Pancreas (tissue), 10 donors: ENCODE measurements at regions not wholly inside any gene's neighbourhood (a gene's known extent, or its start where the extent isn't known, plus 50 kb on each side); places are given as distances from the start of the nearest gene placed in this dataset.

Experiments
- ATAC-seq, 4 donors: fragments of 200-7000 bp; cut with Tn5 transposase; one replicate each; pipeline versions ENCODE4 v1.8.0 to v1.9.1; 2020; ENCODE audit warnings: mild to moderate bottlenecking in 4 of 4, moderate library complexity in 4 of 4
- DNase-seq, 6 donors: peaks; one replicate each; pipeline ENCODE4 v3.0.0-alpha.2; 2020
- FAIRE-seq: peaks from 2 replicates; lab custom pipeline; 2012; peaks lifted over from hg19 to GRCh38; lab: Jason Lieb, UNC
- H3K27ac ChIP-seq, 4 donors: fragments of 200-600 bp; sonication (generic); 1 replicate in 3 of 4; 2 replicates in 1 of 4; pipeline versions ENCODE4 v1.5.0 to v1.8.0; 2020
- H3K27me3 ChIP-seq, 4 donors: fragments of 200-600 bp; one replicate each; pipeline ENCODE4 v1.8.0; 2021
- H3K36me3 ChIP-seq, 3 donors: fragments of 200-600 bp; sonication (generic) in 1 of 3; one replicate each; pipeline versions ENCODE4 v1.5.0 to v1.8.0; 2020 to 2021
- H3K4me1 ChIP-seq, 3 donors: fragments of 200-600 bp; one replicate each; pipeline ENCODE4 v1.8.0; 2021
- H3K4me3 ChIP-seq, 4 donors: fragments of 200-600 bp; sonication (generic) in 2 of 4; one replicate each; pipeline versions ENCODE4 v1.5.0 to v1.8.0; 2020 to 2021
- H3K9me3 ChIP-seq, 4 donors: fragments of 200-600 bp; one replicate each; pipeline ENCODE4 v1.8.0; 2021
- WGBS, 2 donors: extraction: QIAGEN DNeasy Blood & Tissue Kit; methylation state at CpG; one replicate each; pipeline ENCODE4 v1.1.7; 2013; 5-methylcytosine and 5-hydroxymethylcytosine counted together
- intact Hi-C, 3 donors: fragments of 100-400 bp; cut with DNase I; formaldehyde crosslinking; loops; one replicate each; pipeline versions ENCODE4 v1.11.1 to v1.14.2; 2022
- TF ChIP-seq, protein P1 (sequence below), 4 donors: fragments of 200-600 bp; sonication (generic) in 3 of 4; IDR thresholded peaks; one replicate each; pipeline versions ENCODE4 v1.5.0 to v1.8.0; 2021; ENCODE audit warnings: antibody characterized with exemption in 4 of 4
- donor health status: healthy with polysubstance abuse.
- donor health status: DM: no; HTN: no; CAD: no; lungs with moderate emphysema.
- donor health status: DM: no; HTN: no; CAD: no.
- donor health status: control.
- donor health status: control.
- donor health status: Bipolar disorder and iron deficiency.
- donor health status: DM: yes; HTN: yes; CAD: no.
- donor health status: DM: no; HTN: no; CAD: no.
- donor health status: DM: no; HTN: no; CAD: no.
- donor health status: DM: yes; HTN: yes; CAD: no.

DNA sequence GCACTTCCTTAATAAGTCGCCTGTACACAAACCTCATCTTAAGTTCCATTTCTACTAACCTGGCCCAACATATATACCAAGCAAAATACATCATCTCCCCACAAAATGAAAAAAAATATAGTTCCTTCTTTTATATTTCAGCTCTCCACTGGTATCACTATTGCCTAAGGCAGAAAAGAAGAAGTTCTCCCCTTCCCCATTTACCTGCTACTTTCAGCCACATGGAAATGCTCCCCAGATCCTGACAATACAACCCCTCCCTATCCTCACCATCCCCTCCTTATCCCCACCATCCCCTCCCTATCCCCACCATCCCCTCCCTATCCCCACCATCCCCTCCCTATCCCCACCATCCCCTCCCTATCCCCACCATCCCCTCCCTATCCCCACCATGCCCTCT, 175.7 kb downstream of the LINC00237 start:
- Histone ChIP-seq H3K36me3 (no peaks in the 10 kb centered on the region), H3K9me3 (no peaks in the 10 kb centered on the region), H3K4me3 (no peak overlapping the region), H3K4me1 (no peaks in the 10 kb centered on the region), H3K27ac (no peak overlapping the region), H3K27me3 (no peaks in the 10 kb centered on the region)
- TF ChIP-seq, protein P1, sequence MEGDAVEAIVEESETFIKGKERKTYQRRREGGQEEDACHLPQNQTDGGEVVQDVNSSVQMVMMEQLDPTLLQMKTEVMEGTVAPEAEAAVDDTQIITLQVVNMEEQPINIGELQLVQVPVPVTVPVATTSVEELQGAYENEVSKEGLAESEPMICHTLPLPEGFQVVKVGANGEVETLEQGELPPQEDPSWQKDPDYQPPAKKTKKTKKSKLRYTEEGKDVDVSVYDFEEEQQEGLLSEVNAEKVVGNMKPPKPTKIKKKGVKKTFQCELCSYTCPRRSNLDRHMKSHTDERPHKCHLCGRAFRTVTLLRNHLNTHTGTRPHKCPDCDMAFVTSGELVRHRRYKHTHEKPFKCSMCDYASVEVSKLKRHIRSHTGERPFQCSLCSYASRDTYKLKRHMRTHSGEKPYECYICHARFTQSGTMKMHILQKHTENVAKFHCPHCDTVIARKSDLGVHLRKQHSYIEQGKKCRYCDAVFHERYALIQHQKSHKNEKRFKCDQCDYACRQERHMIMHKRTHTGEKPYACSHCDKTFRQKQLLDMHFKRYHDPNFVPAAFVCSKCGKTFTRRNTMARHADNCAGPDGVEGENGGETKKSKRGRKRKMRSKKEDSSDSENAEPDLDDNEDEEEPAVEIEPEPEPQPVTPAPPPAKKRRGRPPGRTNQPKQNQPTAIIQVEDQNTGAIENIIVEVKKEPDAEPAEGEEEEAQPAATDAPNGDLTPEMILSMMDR (IDR thresholded peaks at IDR 0.05), result no peak
- WGBS, 2 donors, result 71 to 90% methylated on average over 1 of the region's 1 CpG
- FAIRE-seq, result no peak
- no peak for DNase-seq
- no peak for ATAC-seq
- intact Hi-C loops, result no loop called here

DNA sequence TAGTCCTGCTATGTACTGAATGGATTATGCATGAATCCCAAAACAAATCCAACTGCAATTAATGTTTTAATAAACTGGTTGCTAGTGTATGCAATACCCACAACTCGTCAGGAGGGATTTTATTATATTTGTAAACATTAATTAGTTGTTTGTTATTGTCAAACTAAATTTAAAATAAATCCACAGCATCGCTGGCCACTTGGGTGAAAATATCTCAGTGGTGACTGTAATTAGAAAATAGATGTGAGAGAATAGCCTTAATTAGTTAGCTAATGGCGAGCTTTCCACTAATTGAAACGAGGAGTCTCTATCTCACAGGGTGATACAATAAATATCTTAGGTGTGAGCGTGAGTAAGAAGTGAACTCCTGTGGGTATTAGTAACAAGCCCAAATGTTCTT, 176.8 kb downstream of the LINC00237 start:
- ATAC-seq (no peak), FAIRE-seq (no peak), DNase-seq (no peak)
- TF ChIP-seq, protein P1 (IDR thresholded peaks at IDR 0.05), result no peak
- WGBS, 2 donors, result 52 to 71% methylated on average over 5 of the region's 5 CpGs
- intact Hi-C loops, result no loop called here
- Histone ChIP-seq H3K9me3 (no peaks in the 10 kb centered on the region), H3K27me3 (no peaks in the 10 kb centered on the region), H3K4me1 (no peaks in the 10 kb centered on the region), H3K27ac (no peak overlapping the region), H3K4me3 (no peak overlapping the region), H3K36me3 (no peaks in the 10 kb centered on the region)

DNA sequence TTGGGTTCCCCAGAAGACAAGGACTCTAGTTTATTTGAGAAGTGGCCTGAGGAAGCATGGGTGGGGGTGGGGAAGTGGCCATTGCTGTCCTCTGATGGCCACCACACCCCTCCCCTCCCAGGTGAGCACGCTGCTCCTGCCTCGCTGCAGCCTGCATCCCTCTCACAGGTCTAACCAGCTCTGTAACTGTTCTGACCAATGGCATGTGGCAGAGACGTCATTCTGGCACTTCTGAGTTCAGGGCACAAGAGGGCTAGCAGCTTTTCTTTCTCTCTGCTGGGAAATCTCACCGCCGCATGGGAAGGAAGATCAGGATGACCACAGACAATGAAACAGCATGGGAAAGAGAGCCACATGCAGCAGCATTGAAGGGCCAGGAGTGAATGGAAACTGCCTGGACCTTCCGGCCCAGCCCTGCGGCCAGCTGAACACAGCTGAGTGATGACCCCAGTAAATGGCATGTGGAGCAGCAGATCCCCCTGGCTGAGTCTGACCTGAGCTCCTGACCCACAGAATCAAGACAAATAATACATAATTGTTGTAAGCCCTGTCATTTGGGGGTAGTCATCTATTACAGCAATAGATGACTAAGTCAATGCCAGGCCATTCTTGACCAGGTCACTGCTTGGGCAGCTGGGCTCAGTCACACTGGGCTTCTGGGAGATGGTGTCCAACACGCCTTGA, 179.8 kb downstream of the LINC00237 start:
- no peaks in the 10 kb centered on the region for H3K9me3 ChIP-seq
- TF ChIP-seq, protein P1 (IDR thresholded peaks at IDR 0.05), result no peak
- intact Hi-C loops, result no loop called here
- no peaks in the 10 kb centered on the region for H3K36me3 ChIP-seq
- no peak overlapping the region for H3K27ac ChIP-seq
- no peak for ATAC-seq
- H3K27me3 ChIP-seq, result no peaks in the 10 kb centered on the region
- H3K4me3 ChIP-seq, result no peak overlapping the region
- WGBS, 2 donors, result 62 to 70% methylated on average over 8 of the region's 8 CpGs
- no peak for DNase-seq
- no peak for FAIRE-seq
- H3K4me1 ChIP-seq, result no peaks in the 10 kb centered on the region

DNA sequence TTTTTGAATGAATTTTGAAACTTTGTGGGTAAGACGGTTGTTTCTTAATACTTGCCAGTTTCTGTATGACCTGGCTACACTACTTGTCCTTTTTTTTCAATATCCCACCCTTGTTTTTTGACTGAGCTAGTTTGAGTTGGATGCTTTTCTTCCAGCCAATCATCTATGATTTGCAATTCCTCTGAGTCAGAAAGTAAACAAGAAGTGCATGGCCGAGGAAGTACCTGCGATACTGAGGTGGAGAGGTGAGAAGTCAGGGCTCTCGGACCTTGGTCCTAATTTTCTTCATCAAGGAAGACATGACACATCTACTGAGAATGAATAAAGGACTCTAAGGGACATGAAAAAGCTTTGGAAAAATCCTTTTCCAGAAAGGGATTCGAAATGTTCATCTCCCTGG, 185.7 kb downstream of the LINC00237 start:
- Histone ChIP-seq H3K36me3 (no peaks in the 10 kb centered on the region), H3K27ac (no peak overlapping the region), H3K27me3 (no peaks in the 10 kb centered on the region), H3K9me3 (no peaks in the 10 kb centered on the region), H3K4me3 (no peak overlapping the region), H3K4me1 (no peaks in the 10 kb centered on the region)
- FAIRE-seq (no peak), ATAC-seq (no peak), DNase-seq (no peak)
- intact Hi-C loops, result no loop called here
- 47 to 53% methylated on average over 5 of the region's 5 CpGs for WGBS, 2 donors
- TF ChIP-seq, protein P1 (IDR thresholded peaks at IDR 0.05), result no peak

DNA sequence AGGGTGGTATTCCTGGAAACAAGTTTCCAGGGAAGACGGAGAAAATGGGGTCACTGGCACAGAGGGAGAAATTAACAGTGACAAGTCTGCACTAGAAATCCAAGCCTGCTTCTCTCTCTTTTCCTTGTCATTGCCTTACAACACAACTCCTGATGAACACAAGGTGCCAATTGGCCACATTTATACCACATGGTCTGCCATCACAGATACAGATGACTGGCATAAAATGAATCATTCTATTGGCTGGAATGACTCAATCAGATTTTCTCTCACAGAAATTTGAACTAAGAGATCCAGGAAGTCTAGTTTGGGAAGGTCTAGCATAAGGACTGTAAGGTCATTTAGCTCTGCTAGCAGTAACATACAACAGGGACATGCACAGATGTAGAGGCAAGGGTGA, 190.3 kb downstream of the LINC00237 start:
- FAIRE-seq (no peak), DNase-seq (no peak), ATAC-seq (no peak)
- H3K27me3 ChIP-seq, result peaks cover 0 to 2% (median 0%) of the 10 kb centered on the region in 4 donors
- H3K27ac ChIP-seq, result no peak overlapping the region
- no peaks in the 10 kb centered on the region for H3K36me3 ChIP-seq
- H3K9me3 ChIP-seq, result no peaks in the 10 kb centered on the region
- TF ChIP-seq, protein P1 (IDR thresholded peaks at IDR 0.05), result no peak
- WGBS, 2 donors, result 38 to 80% methylated on average over 1 of the region's 1 CpG
- H3K4me3 ChIP-seq, result no peak overlapping the region
- intact Hi-C loops, result no loop called here
- no peaks in the 10 kb centered on the region for H3K4me1 ChIP-seq
